ENCODE measurements at regions not wholly inside any gene's neighbourhood (a gene's known extent, or its start where the extent isn't known, plus 50 kb on each side); places are given as distances from the start of the nearest gene placed in this dataset.

GRCh38 chr18:8965398-8965797 lies 137.1 kb upstream of the NDUFV2 start:
- H3K27me3 ChIP-seq (ENCODE audit: control insufficient read depth, insufficient read depth, low read length), result no peaks in the 10 kb centered on the region
- H3K4me3 ChIP-seq (ENCODE audit: low read depth, low read length), result no peak overlapping the region
- no peak for DNase-seq (ENCODE audit: low read depth in 4 of 6, low spot score in 6 of 6)
- WGBS (ENCODE audit: insufficient coverage), result 76% methylated on average over 7 of the region's 8 CpGs
- peaks cover 7% of the 10 kb centered on the region for H3K4me1 ChIP-seq (ENCODE audit: control insufficient read depth, insufficient read depth, low read length)
- no peaks in the 10 kb centered on the region for H3K9me3 ChIP-seq (ENCODE audit: control insufficient read depth, insufficient read depth, low read length)
- no peak overlapping the region for H3K27ac ChIP-seq (ENCODE audit: low read depth, low read length)
- H3K36me3 ChIP-seq (ENCODE audit: control insufficient read depth, insufficient read depth, low read length), result no peaks in the 10 kb centered on the region

GRCh38 chr18:8966821-8967220 lies 135.7 kb upstream of the NDUFV2 start:
- H3K27ac ChIP-seq (ENCODE audit: low read depth, low read length), result no peak overlapping the region
- no peaks in the 10 kb centered on the region for H3K36me3 ChIP-seq (ENCODE audit: control insufficient read depth, insufficient read depth, low read length)
- WGBS (ENCODE audit: insufficient coverage), result 83% methylated on average over 1 of the region's 3 CpGs
- peaks cover 7% of the 10 kb centered on the region for H3K4me1 ChIP-seq (ENCODE audit: control insufficient read depth, insufficient read depth, low read length)
- no peak for DNase-seq (ENCODE audit: low read depth in 4 of 6, low spot score in 6 of 6)
- H3K9me3 ChIP-seq (ENCODE audit: control insufficient read depth, insufficient read depth, low read length), result no peaks in the 10 kb centered on the region
- no peaks in the 10 kb centered on the region for H3K27me3 ChIP-seq (ENCODE audit: control insufficient read depth, insufficient read depth, low read length)
- no peak overlapping the region for H3K4me3 ChIP-seq (ENCODE audit: low read depth, low read length)

GRCh38 chr18:8967573-8967972 lies 134.9 kb upstream of the NDUFV2 start:
- WGBS (ENCODE audit: insufficient coverage), result no CpG with 5 or more reads among the region's 6 CpGs

GRCh38 chr18:8969639-8970390 lies 132.7 kb upstream of the NDUFV2 start:
- no peaks in the 10 kb centered on the region for H3K36me3 ChIP-seq (ENCODE audit: control insufficient read depth, insufficient read depth, low read length)
- no peak for DNase-seq (ENCODE audit: low read depth in 4 of 6, low spot score in 6 of 6)
- H3K4me3 ChIP-seq (ENCODE audit: low read depth, low read length), result no peak overlapping the region
- no peak overlapping the region for H3K27ac ChIP-seq (ENCODE audit: low read depth, low read length)
- no peaks in the 10 kb centered on the region for H3K27me3 ChIP-seq (ENCODE audit: control insufficient read depth, insufficient read depth, low read length)
- H3K4me1 ChIP-seq (ENCODE audit: control insufficient read depth, insufficient read depth, low read length), result no peaks in the 10 kb centered on the region
- no peaks in the 10 kb centered on the region for H3K9me3 ChIP-seq (ENCODE audit: control insufficient read depth, insufficient read depth, low read length)
- 96% methylated on average over 2 of the region's 4 CpGs for WGBS (ENCODE audit: insufficient coverage)

More at GRCh38 chr18:8967573-8967972, 134.9 kb upstream of the NDUFV2 start:
- H3K27ac ChIP-seq (ENCODE audit: low read depth, low read length), result no peak overlapping the region
- no peaks in the 10 kb centered on the region for H3K9me3 ChIP-seq (ENCODE audit: control insufficient read depth, insufficient read depth, low read length)
- H3K27me3 ChIP-seq (ENCODE audit: control insufficient read depth, insufficient read depth, low read length), result no peaks in the 10 kb centered on the region
- DNase-seq (ENCODE audit: low read depth in 4 of 6, low spot score in 6 of 6), result no peak
- H3K36me3 ChIP-seq (ENCODE audit: control insufficient read depth, insufficient read depth, low read length), result no peaks in the 10 kb centered on the region
- peaks cover 7% of the 10 kb centered on the region for H3K4me1 ChIP-seq (ENCODE audit: control insufficient read depth, insufficient read depth, low read length)
- no peak overlapping the region for H3K4me3 ChIP-seq (ENCODE audit: low read depth, low read length)

- H3K27me3 ChIP-seq (ENCODE audit: control insufficient read depth, insufficient read depth, low read length), result no peaks in the 10 kb centered on the region
- no peaks in the 10 kb centered on the region for H3K36me3 ChIP-seq (ENCODE audit: control insufficient read depth, insufficient read depth, low read length)
- no peaks in the 10 kb centered on the region for H3K9me3 ChIP-seq (ENCODE audit: control insufficient read depth, insufficient read depth, low read length)
- 97% methylated on average over 5 of the region's 6 CpGs for WGBS (ENCODE audit: insufficient coverage)
- H3K27ac ChIP-seq (ENCODE audit: low read depth, low read length), result no peak overlapping the region
- no peak overlapping the region for H3K4me3 ChIP-seq (ENCODE audit: low read depth, low read length)
- no peak for DNase-seq (ENCODE audit: low read depth in 4 of 6, low spot score in 6 of 6)
- no peaks in the 10 kb centered on the region for H3K4me1 ChIP-seq (ENCODE audit: control insufficient read depth, insufficient read depth, low read length)
These were observed 131.7 kb upstream of the NDUFV2 start for GRCh38 chr18:8970843-8971242.

- no peaks in the 10 kb centered on the region for H3K36me3 ChIP-seq (ENCODE audit: control insufficient read depth, insufficient read depth, low read length)
- no peak overlapping the region for H3K27ac ChIP-seq (ENCODE audit: low read depth, low read length)
- no peak for DNase-seq (ENCODE audit: low read depth in 4 of 6, low spot score in 6 of 6)
- no peaks in the 10 kb centered on the region for H3K4me1 ChIP-seq (ENCODE audit: control insufficient read depth, insufficient read depth, low read length)
- WGBS (ENCODE audit: insufficient coverage), result 64% methylated on average over 5 of the region's 7 CpGs
- H3K27me3 ChIP-seq (ENCODE audit: control insufficient read depth, insufficient read depth, low read length), result no peaks in the 10 kb centered on the region
- no peaks in the 10 kb centered on the region for H3K9me3 ChIP-seq (ENCODE audit: control insufficient read depth, insufficient read depth, low read length)
- no peak overlapping the region for H3K4me3 ChIP-seq (ENCODE audit: low read depth, low read length)
These were observed 130.4 kb upstream of the NDUFV2 start for GRCh38 chr18:8972116-8972515.

GRCh38 chr18:8974279-8974678 lies 128.2 kb upstream of the NDUFV2 start:
- Histone ChIP-seq H3K36me3 (ENCODE audit: control insufficient read depth, insufficient read depth, low read length) (no peaks in the 10 kb centered on the region), H3K27me3 (ENCODE audit: control insufficient read depth, insufficient read depth, low read length) (no peaks in the 10 kb centered on the region), H3K9me3 (ENCODE audit: control insufficient read depth, insufficient read depth, low read length) (no peaks in the 10 kb centered on the region), H3K4me3 (ENCODE audit: low read depth, low read length) (no peak overlapping the region), H3K27ac (ENCODE audit: low read depth, low read length) (no peak overlapping the region), H3K4me1 (ENCODE audit: control insufficient read depth, insufficient read depth, low read length) (no peaks in the 10 kb centered on the region)
- 92% methylated on average over 4 of the region's 4 CpGs for WGBS (ENCODE audit: insufficient coverage)
- DNase-seq (ENCODE audit: low read depth in 4 of 6, low spot score in 6 of 6), result no peak

GRCh38 chr18:8974696-8975095 lies 127.8 kb upstream of the NDUFV2 start:
- no peak overlapping the region for H3K4me3 ChIP-seq (ENCODE audit: low read depth, low read length)
- no peaks in the 10 kb centered on the region for H3K36me3 ChIP-seq (ENCODE audit: control insufficient read depth, insufficient read depth, low read length)
- DNase-seq (ENCODE audit: low read depth in 4 of 6, low spot score in 6 of 6), result no peak
- no peaks in the 10 kb centered on the region for H3K4me1 ChIP-seq (ENCODE audit: control insufficient read depth, insufficient read depth, low read length)
- H3K27me3 ChIP-seq (ENCODE audit: control insufficient read depth, insufficient read depth, low read length), result no peaks in the 10 kb centered on the region
- H3K9me3 ChIP-seq (ENCODE audit: control insufficient read depth, insufficient read depth, low read length), result no peaks in the 10 kb centered on the region
- H3K27ac ChIP-seq (ENCODE audit: low read depth, low read length), result no peak overlapping the region
- WGBS (ENCODE audit: insufficient coverage), result no CpG with 5 or more reads among the region's 2 CpGs

- 74% methylated on average over 5 of the region's 7 CpGs for WGBS (ENCODE audit: insufficient coverage)
- H3K9me3 ChIP-seq (ENCODE audit: control insufficient read depth, insufficient read depth, low read length), result no peaks in the 10 kb centered on the region
- no peaks in the 10 kb centered on the region for H3K36me3 ChIP-seq (ENCODE audit: control insufficient read depth, insufficient read depth, low read length)
- DNase-seq (ENCODE audit: low read depth in 4 of 6, low spot score in 6 of 6), result no peak
- H3K4me3 ChIP-seq (ENCODE audit: low read depth, low read length), result no peak overlapping the region
- H3K4me1 ChIP-seq (ENCODE audit: control insufficient read depth, insufficient read depth, low read length), result no peaks in the 10 kb centered on the region
- no peaks in the 10 kb centered on the region for H3K27me3 ChIP-seq (ENCODE audit: control insufficient read depth, insufficient read depth, low read length)
- no peak overlapping the region for H3K27ac ChIP-seq (ENCODE audit: low read depth, low read length)
These were observed 126.9 kb upstream of the NDUFV2 start for GRCh38 chr18:8975624-8976023.

- Histone ChIP-seq H3K4me3 (ENCODE audit: low read depth, low read length) (no peak overlapping the region), H3K4me1 (ENCODE audit: control insufficient read depth, insufficient read depth, low read length) (no peaks in the 10 kb centered on the region), H3K27me3 (ENCODE audit: control insufficient read depth, insufficient read depth, low read length) (no peaks in the 10 kb centered on the region), H3K9me3 (ENCODE audit: control insufficient read depth, insufficient read depth, low read length) (no peaks in the 10 kb centered on the region), H3K27ac (ENCODE audit: low read depth, low read length) (no peak overlapping the region), H3K36me3 (ENCODE audit: control insufficient read depth, insufficient read depth, low read length) (no peaks in the 10 kb centered on the region)
- no CpG with 5 or more reads among the region's 3 CpGs for WGBS (ENCODE audit: insufficient coverage)
- DNase-seq (ENCODE audit: low read depth in 4 of 6, low spot score in 6 of 6), result no peak
These were observed 125.9 kb upstream of the NDUFV2 start for GRCh38 chr18:8976606-8977005.

Measured in spinal cord (tissue), 9 donors.